GM12865 (cell line): ENCODE measurements at regions not wholly inside any gene's neighbourhood (a gene's known extent, or its start where the extent isn't known, plus 50 kb on each side); places are given as distances from the start of the nearest gene placed in this dataset.

Experiments
- DNase-seq: peaks from one replicate; pipeline ENCODE4 v3.0.0; 2010; ENCODE audit warnings: low read depth
- H3K4me3 ChIP-seq: 2 replicates; pipeline ENCODE4 v1.5.1; 2011; ENCODE audit warnings: mild to moderate bottlenecking, low read depth, low read length, control low read depth
- CTCF ChIP-seq: IDR thresholded peaks from 2 replicates; pipeline ENCODE4 v1.5.1; 2011; ENCODE audit warnings: low read length, control low read depth, low read depth, inconsistent platforms; ENCODE audit not compliant: insufficient read depth; ENCODE audit errors: missing control alignments

- TF ChIP-seq CTCF = no peak
- no peak for DNase-seq
Measured at GRCh38 chr2:37448342-37449120, 104.1 kb downstream of the QPCT start.

GRCh38 chr2:37449761-37450296 is 105.4 kb downstream of the QPCT start:
- TF ChIP-seq CTCF = no peak
- no peak overlapping the region for H3K4me3 ChIP-seq
- DNase-seq = no peak

More at GRCh38 chr2:37448342-37449120, 104.1 kb downstream of the QPCT start:
- no peak overlapping the region for H3K4me3 ChIP-seq

GRCh38 chr2:37453027-37453426 is 108.6 kb downstream of the QPCT start:
- no peak for DNase-seq
- no peak overlapping the region for H3K4me3 ChIP-seq

GRCh38 chr2:37454851-37455762 is 110.7 kb downstream of the QPCT start:
- no peak for TF ChIP-seq CTCF
- no peak for DNase-seq
- no peak overlapping the region for H3K4me3 ChIP-seq

More at GRCh38 chr2:37453027-37453426, 108.6 kb downstream of the QPCT start:
- no peak for TF ChIP-seq CTCF

- no peak overlapping the region for H3K4me3 ChIP-seq
- TF ChIP-seq CTCF = no peak
- peak; percentile 8 for DNase-seq
Measured at GRCh38 chr2:37456479-37456878, 112.0 kb downstream of the QPCT start.

- TF ChIP-seq CTCF = no peak
- H3K4me3 ChIP-seq = no peak overlapping the region
- DNase-seq = no peak
Measured at GRCh38 chr2:37457401-37457901, 113.0 kb downstream of the QPCT start.
